Neural cell (in vitro differentiated cells): ENCODE measurements at regions not wholly inside any gene's neighbourhood (a gene's known extent, or its start where the extent isn't known, plus 50 kb on each side); places are given as distances from the start of the nearest gene placed in this dataset.

Experiments
- CTCF ChIP-seq: fragments of 450-650 bp; IDR thresholded peaks from 2 replicates; pipeline ENCODE4 v1.5.1; 2014; ENCODE audit warnings: antibody characterized with exemption, mild to moderate bottlenecking, moderate library complexity; ENCODE audit not compliant: poor library complexity, severe bottlenecking
- MXI1 ChIP-seq: fragments of 450-650 bp; conservative IDR thresholded peaks from 2 replicates; pipeline ENCODE4 v1.6.1; 2014; ENCODE audit warnings: antibody characterized with exemption, mild to moderate bottlenecking; ENCODE audit not compliant: poor library complexity, severe bottlenecking
- SMC3 ChIP-seq: fragments of 450-650 bp; conservative IDR thresholded peaks from 2 replicates; pipeline ENCODE4 v1.6.1; 2014; ENCODE audit warnings: antibody characterized with exemption, mild to moderate bottlenecking, moderate library complexity; ENCODE audit not compliant: poor library complexity

- TF ChIP-seq CTCF = no peak
- TF ChIP-seq MXI1 = no peak
- TF ChIP-seq SMC3 = no peak
Observed at GRCh38 chr3:184459355-184459754, 79.5 kb downstream of the CHRD start.
